Vagina (tissue), 2 donors: ENCODE measurements at regions not wholly inside any gene's neighbourhood (a gene's known extent, or its start where the extent isn't known, plus 50 kb on each side); places are given as distances from the start of the nearest gene placed in this dataset.

Experiments used
- CTCF ChIP-seq, 3 experiments: fragments of 450-650 bp in 2 of 3; fragments of 200-600 bp in 1 of 3; sonication (generic) in 1 of 3; IDR thresholded peaks; one replicate each; pipeline ENCODE4 v1.5.1; 2017 to 2019; ENCODE audit warnings: antibody characterized with exemption in 3 of 3, mild to moderate bottlenecking in 2 of 3, moderate library complexity in 2 of 3
- POLR2AphosphoS5 ChIP-seq, 2 donors: sonication (generic); formaldehyde crosslinking; IDR thresholded peaks; one replicate each; pipeline ENCODE4 v1.9.0; 2017; ENCODE audit warnings: antibody characterized with exemption in 2 of 2, mild to moderate bottlenecking in 2 of 2, low read depth in 1 of 2; ENCODE audit not compliant: insufficient read depth in 1 of 2

- TF ChIP-seq CTCF (IDR thresholded peaks at IDR 0.05) (no peak), POLR2AphosphoS5 (IDR thresholded peaks at IDR 0.05; ENCODE audit: insufficient read depth in 1 of 2, low read depth in 1 of 2) (no peak)
Observed at GRCh38 chr7:68074242-68074641, 1077.6 kb downstream of the TYW1 start.
